Spleen (tissue), 7 donors: ENCODE measurements at regions not wholly inside any gene's neighbourhood (a gene's known extent, or its start where the extent isn't known, plus 50 kb on each side); places are given as distances from the start of the nearest gene placed in this dataset.

Experiments used
- POLR2A ChIP-seq, 3 donors: fragments of 450-650 bp; IDR thresholded peaks; one replicate each; pipeline ENCODE4 v1.5.1; 2017; ENCODE audit warnings: antibody characterized with exemption in 3 of 3, mild to moderate bottlenecking in 1 of 3
- POLR2AphosphoS5 ChIP-seq, 3 donors: sonication (generic); formaldehyde crosslinking; IDR thresholded peaks; one replicate each; pipeline ENCODE4 v1.5.1; 2017; ENCODE audit warnings: antibody characterized with exemption in 3 of 3
- TF ChIP-seq, protein P1 (sequence below), 11 experiments: fragments of 200-600 bp in 7 of 11; fragments of 450-650 bp in 4 of 11; sonication (generic) in 4 of 11; IDR thresholded peaks in 8 of 11; conservative IDR thresholded peaks in 3 of 11; 1 replicate in 7 of 11; 2 replicates in 4 of 11; pipeline versions ENCODE4 v1.4.0 to v1.8.0; 2016 to 2021; ENCODE audit warnings: antibody characterized with exemption in 11 of 11, inconsistent platforms in 4 of 11, mild to moderate bottlenecking in 1 of 11
- donor health status: DM: no; HTN: no; CAD: no; lungs with moderate emphysema.
- donor health status: DM: no; HTN: no; CAD: no.
- donor health status: DM: no; HTN: no; CAD: no.

DNA sequence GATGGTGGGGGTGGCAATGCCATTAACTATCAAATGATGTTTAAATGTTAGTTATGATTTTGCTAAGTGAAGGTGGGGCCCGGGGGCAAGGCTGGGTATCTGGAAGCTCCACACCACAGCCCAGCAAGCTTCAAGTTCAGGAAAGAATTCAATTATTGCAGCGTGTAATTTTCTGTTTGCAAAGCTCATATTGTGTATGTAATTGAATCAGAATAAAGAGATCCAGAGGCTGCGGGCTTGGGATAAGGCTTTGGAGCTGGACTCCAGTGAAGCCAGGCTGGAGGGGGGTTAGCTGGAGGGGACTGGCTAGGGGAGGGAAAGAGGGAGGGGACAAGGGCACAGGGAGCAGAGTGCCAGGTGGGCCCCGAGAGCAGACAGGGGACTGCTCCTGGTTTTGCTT is 557.1 kb upstream of the CADM1 start:
- TF ChIP-seq, protein P1, sequence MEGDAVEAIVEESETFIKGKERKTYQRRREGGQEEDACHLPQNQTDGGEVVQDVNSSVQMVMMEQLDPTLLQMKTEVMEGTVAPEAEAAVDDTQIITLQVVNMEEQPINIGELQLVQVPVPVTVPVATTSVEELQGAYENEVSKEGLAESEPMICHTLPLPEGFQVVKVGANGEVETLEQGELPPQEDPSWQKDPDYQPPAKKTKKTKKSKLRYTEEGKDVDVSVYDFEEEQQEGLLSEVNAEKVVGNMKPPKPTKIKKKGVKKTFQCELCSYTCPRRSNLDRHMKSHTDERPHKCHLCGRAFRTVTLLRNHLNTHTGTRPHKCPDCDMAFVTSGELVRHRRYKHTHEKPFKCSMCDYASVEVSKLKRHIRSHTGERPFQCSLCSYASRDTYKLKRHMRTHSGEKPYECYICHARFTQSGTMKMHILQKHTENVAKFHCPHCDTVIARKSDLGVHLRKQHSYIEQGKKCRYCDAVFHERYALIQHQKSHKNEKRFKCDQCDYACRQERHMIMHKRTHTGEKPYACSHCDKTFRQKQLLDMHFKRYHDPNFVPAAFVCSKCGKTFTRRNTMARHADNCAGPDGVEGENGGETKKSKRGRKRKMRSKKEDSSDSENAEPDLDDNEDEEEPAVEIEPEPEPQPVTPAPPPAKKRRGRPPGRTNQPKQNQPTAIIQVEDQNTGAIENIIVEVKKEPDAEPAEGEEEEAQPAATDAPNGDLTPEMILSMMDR (IDR thresholded peaks at IDR 0.05 in 8 of 11, conservative IDR thresholded peaks at IDR 0.05 in 3 of 11) = no peak
- TF ChIP-seq POLR2A (IDR thresholded peaks at IDR 0.05) (no peak), POLR2AphosphoS5 (IDR thresholded peaks at IDR 0.05) (no peak)
